ENCODE measurements at regions not wholly inside any gene's neighbourhood (a gene's known extent, or its start where the extent isn't known, plus 50 kb on each side); places are given as distances from the start of the nearest gene placed in this dataset.

- no peak for DNase-seq
Measured at GRCh38 chr2:10504370-10504993, 56.4 kb upstream of the ODC1 start.

GRCh38 chr2:10502803-10503107 lies 54.6 kb upstream of the ODC1 start:
- H3K36me3 Mint-ChIP-seq, result no peaks in the 10 kb centered on the region
- DNase-seq, result no peak
- no peaks in the 10 kb centered on the region for H3K9me3 Mint-ChIP-seq
- Histone ChIP-seq H3K4me3 (ENCODE audit: low read length) (no peak overlapping the region), H3K27me3 (ENCODE audit: control insufficient read depth, insufficient read depth, low read length) (peaks cover 3% of the 10 kb centered on the region), H3K36me3 (ENCODE audit: control insufficient read depth, insufficient read depth, low read length) (no peaks in the 10 kb centered on the region), H3K4me1 (ENCODE audit: control insufficient read depth, insufficient read depth, low read length) (no peaks in the 10 kb centered on the region), H3K27ac (ENCODE audit: low read length) (no peak overlapping the region), H3K9me3 (ENCODE audit: control insufficient read depth, insufficient read depth, low read length) (no peaks in the 10 kb centered on the region)
- 89% methylated on average over 3 of the region's 3 CpGs for WGBS (ENCODE audit: insufficient coverage)
- no peak overlapping the region for H3K4me3 Mint-ChIP-seq
- H3K27ac Mint-ChIP-seq, result no peak overlapping the region
- H3K27me3 Mint-ChIP-seq (ENCODE audit: low read depth in 2 of 2), result peaks cover 11 to 14% of the 10 kb centered on the region in 2 donors
- intact Hi-C loops (cut with micrococcal nuclease), result no loop called here
- TF ChIP-seq CTCF (IDR thresholded peaks at IDR 0.05), result no peak
- no peaks in the 10 kb centered on the region for H3K4me1 Mint-ChIP-seq
- ATAC-seq, result no peak

More at GRCh38 chr2:10504370-10504993, 56.4 kb upstream of the ODC1 start:
- Histone ChIP-seq H3K27ac (ENCODE audit: low read length) (no peak overlapping the region), H3K36me3 (ENCODE audit: control insufficient read depth, insufficient read depth, low read length) (no peaks in the 10 kb centered on the region), H3K9me3 (ENCODE audit: control insufficient read depth, insufficient read depth, low read length) (no peaks in the 10 kb centered on the region), H3K4me3 (ENCODE audit: low read length) (no peak overlapping the region), H3K4me1 (ENCODE audit: control insufficient read depth, insufficient read depth, low read length) (no peaks in the 10 kb centered on the region), H3K27me3 (ENCODE audit: control insufficient read depth, insufficient read depth, low read length) (peaks cover 2% of the 10 kb centered on the region)
- intact Hi-C loops (cut with micrococcal nuclease), result no loop called here
- no peak for ATAC-seq
- 91% methylated on average over 16 of the region's 16 CpGs for WGBS (ENCODE audit: insufficient coverage)
- Mint-ChIP-seq H3K27ac (no peak overlapping the region), H3K4me1 (no peaks in the 10 kb centered on the region), H3K9me3 (no peaks in the 10 kb centered on the region), H3K36me3 (no peaks in the 10 kb centered on the region), H3K27me3 (ENCODE audit: low read depth in 2 of 2) (peaks cover 6 to 24% of the 10 kb centered on the region in 2 donors), H3K4me3 (no peak overlapping the region)
- no peak for TF ChIP-seq CTCF (IDR thresholded peaks at IDR 0.05)

GRCh38 chr2:10501980-10502802 lies 54.1 kb upstream of the ODC1 start:
- Histone ChIP-seq H3K27me3 (ENCODE audit: control insufficient read depth, insufficient read depth, low read length) (peaks cover 3% of the 10 kb centered on the region), H3K27ac (ENCODE audit: low read length) (no peak overlapping the region), H3K36me3 (ENCODE audit: control insufficient read depth, insufficient read depth, low read length) (no peaks in the 10 kb centered on the region), H3K4me1 (ENCODE audit: control insufficient read depth, insufficient read depth, low read length) (no peaks in the 10 kb centered on the region), H3K9me3 (ENCODE audit: control insufficient read depth, insufficient read depth, low read length) (no peaks in the 10 kb centered on the region), H3K4me3 (ENCODE audit: low read length) (no peak overlapping the region)
- intact Hi-C loops (cut with micrococcal nuclease), result no loop called here
- no peaks in the 10 kb centered on the region for H3K4me1 Mint-ChIP-seq
- DNase-seq (no peak), ATAC-seq (no peak)
- no peak for TF ChIP-seq CTCF (IDR thresholded peaks at IDR 0.05)
- peaks cover 14 to 15% of the 10 kb centered on the region in 2 donors for H3K27me3 Mint-ChIP-seq (ENCODE audit: low read depth in 2 of 2)
- no peaks in the 10 kb centered on the region for H3K36me3 Mint-ChIP-seq
- 89% methylated on average over 20 of the region's 20 CpGs for WGBS (ENCODE audit: insufficient coverage)
- H3K9me3 Mint-ChIP-seq, result no peaks in the 10 kb centered on the region
- no peak overlapping the region for H3K27ac Mint-ChIP-seq
- H3K4me3 Mint-ChIP-seq, result no peak overlapping the region
